ENCODE measurements at regions not wholly inside any gene's neighbourhood (a gene's known extent, or its start where the extent isn't known, plus 50 kb on each side); places are given as distances from the start of the nearest gene placed in this dataset.

DNA sequence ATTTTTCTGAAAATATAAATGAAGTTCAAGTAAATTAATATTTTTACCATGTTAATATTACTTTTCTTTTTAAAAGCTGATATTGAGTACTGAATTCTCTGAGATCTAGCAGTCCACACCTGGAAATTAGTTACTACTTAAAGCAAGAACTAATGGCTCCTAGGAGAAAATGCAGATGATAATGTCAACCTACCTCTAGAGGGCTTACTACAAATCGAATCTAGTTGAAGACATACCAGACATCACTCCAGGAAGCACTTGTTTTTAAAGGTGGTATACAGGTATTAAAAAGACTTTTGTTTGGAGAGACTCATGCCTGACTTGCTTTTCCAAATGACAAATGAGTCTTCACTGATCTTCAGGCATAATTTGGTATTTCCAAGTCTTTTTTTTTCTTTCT is 516.4 kb upstream of the BOD1L1 start:
- DNase-seq: no peak
- peaks cover under 1% of the 10 kb centered on the region for H3K4me1 Mint-ChIP-seq (ENCODE audit: low read depth, unreplicated experiment)
- no peaks in the 10 kb centered on the region for H3K27me3 Mint-ChIP-seq (ENCODE audit: unreplicated experiment)
- TF ChIP-seq, protein P1, sequence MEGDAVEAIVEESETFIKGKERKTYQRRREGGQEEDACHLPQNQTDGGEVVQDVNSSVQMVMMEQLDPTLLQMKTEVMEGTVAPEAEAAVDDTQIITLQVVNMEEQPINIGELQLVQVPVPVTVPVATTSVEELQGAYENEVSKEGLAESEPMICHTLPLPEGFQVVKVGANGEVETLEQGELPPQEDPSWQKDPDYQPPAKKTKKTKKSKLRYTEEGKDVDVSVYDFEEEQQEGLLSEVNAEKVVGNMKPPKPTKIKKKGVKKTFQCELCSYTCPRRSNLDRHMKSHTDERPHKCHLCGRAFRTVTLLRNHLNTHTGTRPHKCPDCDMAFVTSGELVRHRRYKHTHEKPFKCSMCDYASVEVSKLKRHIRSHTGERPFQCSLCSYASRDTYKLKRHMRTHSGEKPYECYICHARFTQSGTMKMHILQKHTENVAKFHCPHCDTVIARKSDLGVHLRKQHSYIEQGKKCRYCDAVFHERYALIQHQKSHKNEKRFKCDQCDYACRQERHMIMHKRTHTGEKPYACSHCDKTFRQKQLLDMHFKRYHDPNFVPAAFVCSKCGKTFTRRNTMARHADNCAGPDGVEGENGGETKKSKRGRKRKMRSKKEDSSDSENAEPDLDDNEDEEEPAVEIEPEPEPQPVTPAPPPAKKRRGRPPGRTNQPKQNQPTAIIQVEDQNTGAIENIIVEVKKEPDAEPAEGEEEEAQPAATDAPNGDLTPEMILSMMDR (IDR thresholded peaks at IDR 0.05; ENCODE audit: partially characterized antibody, unreplicated experiment): no peak
- no peaks in the 10 kb centered on the region for H3K9me3 Mint-ChIP-seq (ENCODE audit: unreplicated experiment)
- H3K4me3 Mint-ChIP-seq (ENCODE audit: unreplicated experiment): no peak overlapping the region
- no peak overlapping the region for H3K27ac Mint-ChIP-seq (ENCODE audit: unreplicated experiment)
- H3K36me3 Mint-ChIP-seq (ENCODE audit: unreplicated experiment): peaks cover 5% of the 10 kb centered on the region

DNA sequence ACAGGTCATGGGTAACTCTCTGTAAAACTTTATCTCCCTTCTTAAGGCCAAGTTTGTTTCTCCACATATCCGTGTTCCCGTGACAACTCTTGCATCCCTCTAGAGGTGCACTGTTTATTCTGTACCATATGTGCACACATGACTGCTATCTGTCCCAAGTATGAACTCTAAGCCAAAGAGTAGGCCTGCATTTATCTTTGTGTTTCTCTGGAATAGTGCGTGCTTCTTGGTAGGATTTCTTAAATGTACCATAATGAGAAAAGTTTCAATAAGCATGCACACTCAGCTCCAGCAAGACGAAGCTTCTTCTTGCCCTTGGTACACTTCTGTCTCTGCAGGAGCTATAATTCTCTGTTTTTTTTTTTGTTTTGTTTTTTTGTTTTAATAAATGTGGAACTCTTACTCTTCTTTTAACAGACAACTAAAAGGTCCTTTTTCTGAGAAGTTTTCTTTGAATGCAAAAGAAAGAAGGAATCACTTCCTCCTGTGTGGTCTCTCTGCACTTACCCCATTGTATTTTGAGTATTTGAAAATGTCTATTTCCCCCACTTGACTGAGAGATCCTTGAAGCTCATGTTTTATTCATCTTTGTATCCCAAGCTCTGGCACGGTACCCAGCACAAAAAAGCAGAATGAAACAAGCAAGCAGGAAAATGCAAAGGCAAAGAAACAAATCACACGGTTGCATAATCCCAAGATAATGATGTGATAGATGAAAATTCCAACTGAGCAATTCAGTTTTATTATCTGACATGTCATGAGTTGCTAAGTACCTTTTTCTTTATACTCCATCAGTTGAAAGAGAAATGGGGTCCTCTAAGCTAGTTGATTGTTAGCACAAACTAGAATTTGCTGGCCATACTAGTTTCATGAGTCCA is 521.9 kb upstream of the BOD1L1 start:
- Mint-ChIP-seq H3K4me1 (ENCODE audit: low read depth, unreplicated experiment) (peaks cover 13% of the 10 kb centered on the region), H3K4me3 (ENCODE audit: unreplicated experiment) (no peak overlapping the region), H3K36me3 (ENCODE audit: unreplicated experiment) (no peaks in the 10 kb centered on the region), H3K9me3 (ENCODE audit: unreplicated experiment) (no peaks in the 10 kb centered on the region), H3K27me3 (ENCODE audit: unreplicated experiment) (no peaks in the 10 kb centered on the region), H3K27ac (ENCODE audit: unreplicated experiment) (no peak overlapping the region)
- TF ChIP-seq, protein P1 (IDR thresholded peaks at IDR 0.05; ENCODE audit: partially characterized antibody, unreplicated experiment): no peak
- no peak for DNase-seq

DNA sequence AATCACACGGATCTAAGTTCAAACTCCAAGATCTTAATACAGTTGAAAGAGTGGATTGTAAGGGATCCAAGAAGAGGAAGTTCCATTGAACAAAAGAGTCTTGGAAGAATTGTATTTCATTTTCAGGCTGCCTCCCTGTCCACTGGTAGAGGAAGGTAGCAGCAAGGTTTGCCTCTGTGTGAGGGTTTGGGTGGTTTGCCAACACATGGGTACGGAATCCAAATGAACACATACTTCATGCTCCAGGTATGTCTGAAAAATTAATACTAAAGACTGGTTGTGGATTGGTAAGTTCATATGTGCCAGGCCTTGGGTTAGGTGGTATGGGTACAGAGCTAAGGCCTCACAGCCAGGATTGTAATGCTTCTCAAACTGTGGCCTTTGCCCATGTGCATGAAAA is 523.6 kb upstream of the BOD1L1 start:
- H3K27ac Mint-ChIP-seq (ENCODE audit: unreplicated experiment): no peak overlapping the region
- no peaks in the 10 kb centered on the region for H3K27me3 Mint-ChIP-seq (ENCODE audit: unreplicated experiment)
- DNase-seq: no peak
- peaks cover 23% of the 10 kb centered on the region for H3K4me1 Mint-ChIP-seq (ENCODE audit: low read depth, unreplicated experiment)
- TF ChIP-seq, protein P1 (IDR thresholded peaks at IDR 0.05; ENCODE audit: partially characterized antibody, unreplicated experiment): no peak
- no peaks in the 10 kb centered on the region for H3K36me3 Mint-ChIP-seq (ENCODE audit: unreplicated experiment)
- no peak overlapping the region for H3K4me3 Mint-ChIP-seq (ENCODE audit: unreplicated experiment)
- peaks cover 2% of the 10 kb centered on the region for H3K9me3 Mint-ChIP-seq (ENCODE audit: unreplicated experiment)

DNA sequence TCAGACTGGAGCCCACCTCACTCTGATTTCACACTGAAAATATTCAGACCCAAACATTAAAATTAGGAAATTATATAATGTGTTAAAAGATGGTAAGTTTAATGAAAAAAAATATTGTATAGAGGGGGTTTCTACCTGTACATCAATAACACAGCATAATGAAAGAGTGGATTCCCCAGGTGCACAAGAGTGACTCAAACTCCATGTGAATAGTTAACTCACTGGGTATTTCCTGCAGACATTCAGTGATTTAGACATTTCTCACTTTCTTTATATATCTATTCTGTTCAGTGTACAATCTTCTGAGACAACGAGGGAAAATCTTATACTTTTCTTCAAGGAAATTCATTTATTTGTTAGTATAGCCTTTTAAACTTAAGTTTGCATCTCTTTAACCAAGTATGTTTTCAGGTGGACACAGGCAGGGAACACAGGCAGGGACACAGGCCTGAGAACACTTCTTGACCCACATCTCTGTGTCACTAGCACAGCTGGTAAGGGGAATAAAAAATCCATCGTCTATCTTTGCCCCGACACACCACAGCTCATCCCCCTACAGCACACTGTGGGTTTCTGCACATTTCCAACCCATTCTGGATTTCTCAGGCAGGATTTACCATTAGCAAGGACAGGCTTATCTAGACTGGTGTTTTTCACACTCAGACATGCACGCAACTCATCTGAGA is 525.5 kb upstream of the BOD1L1 start:
- Mint-ChIP-seq H3K27ac (ENCODE audit: unreplicated experiment) (no peak overlapping the region), H3K36me3 (ENCODE audit: unreplicated experiment) (no peaks in the 10 kb centered on the region), H3K4me1 (ENCODE audit: low read depth, unreplicated experiment) (peaks cover 25% of the 10 kb centered on the region), H3K4me3 (ENCODE audit: unreplicated experiment) (no peak overlapping the region), H3K27me3 (ENCODE audit: unreplicated experiment) (no peaks in the 10 kb centered on the region), H3K9me3 (ENCODE audit: unreplicated experiment) (peaks cover 2% of the 10 kb centered on the region)
- no peak for DNase-seq
- TF ChIP-seq, protein P1 (IDR thresholded peaks at IDR 0.05; ENCODE audit: partially characterized antibody, unreplicated experiment): no peak

DNA sequence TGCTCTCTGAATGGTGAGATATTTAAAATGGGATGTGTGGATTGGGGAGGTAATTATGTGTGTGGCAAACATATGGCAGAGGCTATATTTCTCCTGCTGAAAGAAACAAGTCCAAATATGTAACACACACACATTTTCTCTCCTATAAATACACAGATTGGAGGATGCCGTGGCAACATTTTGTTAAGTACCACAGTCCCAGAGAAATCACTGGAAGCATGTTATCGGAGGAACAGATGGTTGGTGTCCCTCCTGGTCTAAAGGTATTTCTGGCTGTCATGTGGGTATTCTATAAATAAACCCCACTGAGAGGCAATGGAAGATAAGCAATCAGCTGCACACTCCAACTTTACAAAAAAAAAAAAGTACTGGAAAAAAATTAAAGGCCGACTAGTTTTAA is 528.3 kb upstream of the BOD1L1 start:
- Mint-ChIP-seq H3K27me3 (ENCODE audit: unreplicated experiment) (no peaks in the 10 kb centered on the region), H3K36me3 (ENCODE audit: unreplicated experiment) (no peaks in the 10 kb centered on the region), H3K9me3 (ENCODE audit: unreplicated experiment) (peaks cover 2% of the 10 kb centered on the region), H3K4me3 (ENCODE audit: unreplicated experiment) (no peak overlapping the region), H3K4me1 (ENCODE audit: low read depth, unreplicated experiment) (peaks cover 12% of the 10 kb centered on the region), H3K27ac (ENCODE audit: unreplicated experiment) (peak overlapping the region; percentile 14)
- TF ChIP-seq, protein P1 (IDR thresholded peaks at IDR 0.05; ENCODE audit: partially characterized antibody, unreplicated experiment): no peak
- no peak for DNase-seq

Data from glutamatergic neuron (in vitro differentiated cells).